ENCODE measurements at regions not wholly inside any gene's neighbourhood (a gene's known extent, or its start where the extent isn't known, plus 50 kb on each side); places are given as distances from the start of the nearest gene placed in this dataset.

DNA sequence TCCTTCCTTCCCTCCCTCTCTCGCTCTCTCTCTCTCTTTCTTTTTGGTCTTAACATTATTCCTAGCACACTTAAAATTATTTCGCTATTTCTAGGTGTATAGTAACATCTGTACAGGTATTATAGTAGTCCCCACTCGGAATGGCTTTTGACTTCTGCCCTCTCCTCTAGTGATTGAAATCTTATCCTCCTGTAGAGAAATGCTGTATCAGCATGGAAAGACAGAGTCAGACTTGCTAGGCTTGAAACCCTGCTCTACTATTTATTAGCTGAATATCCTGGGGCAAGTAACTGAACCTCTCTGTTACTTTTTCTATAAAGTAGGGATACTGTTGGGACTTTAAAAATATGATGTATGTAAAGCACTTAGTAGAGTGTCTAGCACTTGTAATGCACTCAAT is 681.9 kb upstream of the C9orf72 start:
- DNase-seq = no peak
- no peak overlapping the region for H3K27ac ChIP-seq
- 86 to 92% (median 89%) methylated on average over 3 of the region's 3 CpGs for WGBS, 3 donors
- no peak overlapping the region for H3K4me3 ChIP-seq
- H3K36me3 ChIP-seq = no peaks in the 10 kb centered on the region
- H3K4me1 ChIP-seq (ENCODE audit: insufficient read depth) = peaks cover 1% of the 10 kb centered on the region
- TF ChIP-seq, protein P1, sequence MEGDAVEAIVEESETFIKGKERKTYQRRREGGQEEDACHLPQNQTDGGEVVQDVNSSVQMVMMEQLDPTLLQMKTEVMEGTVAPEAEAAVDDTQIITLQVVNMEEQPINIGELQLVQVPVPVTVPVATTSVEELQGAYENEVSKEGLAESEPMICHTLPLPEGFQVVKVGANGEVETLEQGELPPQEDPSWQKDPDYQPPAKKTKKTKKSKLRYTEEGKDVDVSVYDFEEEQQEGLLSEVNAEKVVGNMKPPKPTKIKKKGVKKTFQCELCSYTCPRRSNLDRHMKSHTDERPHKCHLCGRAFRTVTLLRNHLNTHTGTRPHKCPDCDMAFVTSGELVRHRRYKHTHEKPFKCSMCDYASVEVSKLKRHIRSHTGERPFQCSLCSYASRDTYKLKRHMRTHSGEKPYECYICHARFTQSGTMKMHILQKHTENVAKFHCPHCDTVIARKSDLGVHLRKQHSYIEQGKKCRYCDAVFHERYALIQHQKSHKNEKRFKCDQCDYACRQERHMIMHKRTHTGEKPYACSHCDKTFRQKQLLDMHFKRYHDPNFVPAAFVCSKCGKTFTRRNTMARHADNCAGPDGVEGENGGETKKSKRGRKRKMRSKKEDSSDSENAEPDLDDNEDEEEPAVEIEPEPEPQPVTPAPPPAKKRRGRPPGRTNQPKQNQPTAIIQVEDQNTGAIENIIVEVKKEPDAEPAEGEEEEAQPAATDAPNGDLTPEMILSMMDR (IDR thresholded peaks at IDR 0.05) = no peak
- TF ChIP-seq EP300 (IDR thresholded peaks at IDR 0.05) (no peak), POLR2A (IDR thresholded peaks at IDR 0.05) (no peak)
- intact Hi-C loops (cut with DNase I) = no loop called here
- no peaks in the 10 kb centered on the region for H3K9me3 ChIP-seq
- H3K27me3 ChIP-seq = no peaks in the 10 kb centered on the region

DNA sequence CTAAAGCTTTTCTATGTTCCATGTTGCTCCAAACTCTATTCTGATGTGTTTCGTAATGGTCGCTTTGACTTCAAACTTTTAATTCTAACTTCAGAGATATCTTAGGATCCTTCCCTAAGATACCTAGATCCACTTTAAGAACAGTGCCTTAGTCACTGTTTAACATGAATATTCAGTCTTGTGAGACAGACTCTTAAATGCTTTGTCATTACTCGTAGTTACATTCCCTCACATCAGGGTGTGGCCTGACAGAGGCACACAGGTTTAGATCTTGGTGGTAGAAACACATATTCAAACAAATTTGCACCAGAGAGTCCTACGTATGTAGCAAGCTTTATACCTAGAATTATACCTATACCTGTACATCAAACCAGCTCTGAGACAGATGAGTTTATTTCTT is 687.0 kb upstream of the C9orf72 start:
- Histone ChIP-seq H3K27ac (no peak overlapping the region), H3K9me3 (no peaks in the 10 kb centered on the region), H3K4me1 (ENCODE audit: insufficient read depth) (no peaks in the 10 kb centered on the region), H3K4me3 (no peak overlapping the region), H3K27me3 (no peaks in the 10 kb centered on the region), H3K36me3 (no peaks in the 10 kb centered on the region)
- DNase-seq = no peak
- intact Hi-C loops (cut with DNase I) = no loop called here
- TF ChIP-seq POLR2A (IDR thresholded peaks at IDR 0.05) = no peak
- TF ChIP-seq, protein P1 (IDR thresholded peaks at IDR 0.05) = no peak
- no peak for TF ChIP-seq EP300 (IDR thresholded peaks at IDR 0.05)
- WGBS, 3 donors = 92 to 96% (median 93%) methylated on average over 4 of the region's 4 CpGs

DNA sequence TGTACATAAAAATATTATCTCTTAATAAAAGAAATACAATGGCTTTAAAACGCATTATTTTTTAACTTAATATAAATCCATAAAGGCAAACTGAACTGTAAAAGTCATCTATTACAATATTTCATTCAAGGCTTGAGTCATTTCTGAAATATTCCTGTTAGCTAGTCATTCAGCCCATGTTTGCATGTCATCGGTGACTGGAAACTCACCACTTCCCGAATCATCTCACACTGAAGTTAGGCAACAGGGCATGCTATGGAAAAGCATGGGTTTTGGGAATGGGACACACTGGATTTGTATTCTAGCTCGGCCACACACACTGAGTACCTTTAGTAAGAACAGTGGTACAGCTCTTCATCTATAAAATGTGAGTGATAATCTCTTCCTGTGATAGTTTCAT is 691.1 kb upstream of the C9orf72 start:
- intact Hi-C loops (cut with DNase I) = no loop called here
- no peaks in the 10 kb centered on the region for H3K4me1 ChIP-seq (ENCODE audit: insufficient read depth)
- WGBS, 3 donors = 90 to 96% (median 92%) methylated on average over 4 of the region's 4 CpGs
- TF ChIP-seq EP300 (IDR thresholded peaks at IDR 0.05) (no peak), POLR2A (IDR thresholded peaks at IDR 0.05) (no peak)
- TF ChIP-seq, protein P1 (IDR thresholded peaks at IDR 0.05) = no peak
- H3K36me3 ChIP-seq = no peaks in the 10 kb centered on the region
- DNase-seq = no peak
- H3K4me3 ChIP-seq = no peak overlapping the region
- no peaks in the 10 kb centered on the region for H3K9me3 ChIP-seq
- H3K27ac ChIP-seq = no peak overlapping the region
- no peaks in the 10 kb centered on the region for H3K27me3 ChIP-seq

DNA sequence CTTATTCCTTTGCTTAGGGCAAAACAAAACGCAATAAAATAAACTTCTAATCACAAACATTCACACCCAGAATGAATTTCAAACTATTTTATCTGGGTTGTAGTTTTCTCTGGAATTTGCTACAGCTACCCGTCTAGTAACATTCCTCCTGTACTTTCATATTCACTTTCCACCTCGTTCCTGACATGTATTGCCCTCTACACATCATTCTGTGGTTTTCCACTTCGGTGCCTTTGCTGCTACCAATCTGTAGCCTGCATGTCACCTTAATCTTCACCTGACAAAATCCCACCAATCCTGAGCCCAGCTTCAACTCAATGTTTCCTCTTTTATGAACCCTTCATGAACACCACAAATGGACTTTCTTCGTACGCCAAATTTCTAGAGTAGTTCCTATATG is 694.1 kb upstream of the C9orf72 start:
- TF ChIP-seq POLR2A (IDR thresholded peaks at IDR 0.05) (no peak), EP300 (IDR thresholded peaks at IDR 0.05) (no peak)
- TF ChIP-seq, protein P1 (IDR thresholded peaks at IDR 0.05) = no peak
- no peaks in the 10 kb centered on the region for H3K27me3 ChIP-seq
- no peaks in the 10 kb centered on the region for H3K4me1 ChIP-seq (ENCODE audit: insufficient read depth)
- no peak overlapping the region for H3K27ac ChIP-seq
- 73 to 76% (median 73%) methylated on average over 6 of the region's 6 CpGs for WGBS, 3 donors
- no peaks in the 10 kb centered on the region for H3K36me3 ChIP-seq
- H3K9me3 ChIP-seq = no peaks in the 10 kb centered on the region
- no peak for DNase-seq
- no peak overlapping the region for H3K4me3 ChIP-seq
- intact Hi-C loops (cut with DNase I) = no loop called here

DNA sequence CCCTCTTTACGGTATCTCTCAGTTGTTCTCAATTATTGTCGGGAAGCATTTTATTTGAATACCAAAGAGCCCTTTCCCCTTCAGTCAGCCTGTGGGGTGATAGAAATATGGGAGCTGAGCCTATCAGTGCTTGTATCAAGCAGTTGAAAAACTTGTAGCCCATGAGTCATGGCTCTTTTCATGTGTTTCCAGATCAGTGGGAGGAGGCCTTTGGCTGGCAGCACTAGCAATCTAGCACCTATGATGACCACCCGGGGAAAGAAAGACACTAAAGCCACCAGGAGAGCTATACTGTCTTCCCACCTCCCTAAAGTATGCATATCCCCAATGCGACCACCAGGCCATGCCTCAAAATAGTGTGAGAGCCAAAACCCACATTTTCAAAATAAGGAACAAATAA is 696.9 kb upstream of the C9orf72 start:
- WGBS, 3 donors = 86 to 93% (median 88%) methylated on average over 4 of the region's 4 CpGs
- H3K4me1 ChIP-seq (ENCODE audit: insufficient read depth) = no peaks in the 10 kb centered on the region
- no peak for DNase-seq
- TF ChIP-seq EP300 (IDR thresholded peaks at IDR 0.05) = no peak
- TF ChIP-seq, protein P1 (IDR thresholded peaks at IDR 0.05) = no peak
- no peak for TF ChIP-seq POLR2A (IDR thresholded peaks at IDR 0.05)
- H3K27me3 ChIP-seq = no peaks in the 10 kb centered on the region
- H3K27ac ChIP-seq = no peak overlapping the region
- H3K4me3 ChIP-seq = no peak overlapping the region
- H3K36me3 ChIP-seq = no peaks in the 10 kb centered on the region
- intact Hi-C loops (cut with DNase I) = no loop called here
- no peaks in the 10 kb centered on the region for H3K9me3 ChIP-seq

Measured in ovary (tissue), 7 donors.